K562 (cell line): ENCODE measurements at regions not wholly inside any gene's neighbourhood (a gene's known extent, or its start where the extent isn't known, plus 50 kb on each side); places are given as distances from the start of the nearest gene placed in this dataset.

Experiments
- ATAC-seq: fragments of 200-7000 bp; cut with Tn5 transposase; 3 replicates; pipeline ENCODE4 v1.9.1; 2020; ENCODE audit warnings: moderate library complexity
- BruUV-seq: library from RNA; stranded (reverse); fragments of 400-500 nt; replicated peaks from 2 replicates; lab custom pipeline; 2021; lab: Mats Ljungman, UMichigan
- CTCF ChIA-PET: fragments of 300-600 bp; formaldehyde crosslinking; extraction: SDS; loops from one replicate; lab custom pipeline; 2021; ENCODE audit warnings: low intra/inter-chr PET ratio; lab: Yijun Ruan, JAX
- POLR2A ChIA-PET: fragments of 300-600, 350-650 bp; sonication (Branson Sonifier 250); formaldehyde crosslinking; extraction: SDS; loops from one replicate; lab custom pipeline; 2021; ENCODE audit warnings: antibody characterized with exemption, inconsistent platforms; lab: Yijun Ruan, JAX
- DNase-seq, 4 experiments: peaks; one replicate each; pipeline versions ENCODE4 v3.0.0 to v3.0.0-alpha.2; 2011 to 2018; ENCODE audit warnings: low spot score in 3 of 4, mixed read lengths in 3 of 4; ENCODE audit errors: extremely low read depth in 1 of 4
- FAIRE-seq: peaks from 2 replicates; lab custom pipeline; 2011; peaks lifted over from hg19 to GRCh38; lab: Jason Lieb, UNC
- H2AFZ ChIP-seq: 2 replicates; pipeline ENCODE4 v1.6.0; 2011; ENCODE audit warnings: low read depth, low read length, control low read depth, inconsistent platforms
- H3K27ac ChIP-seq: fragments of 200-600 bp; 3 replicates; pipeline ENCODE4 v1.8.0; 2011; ENCODE audit warnings: low read depth, mild to moderate bottlenecking, control low read depth, inconsistent platforms, low read length, moderate library complexity, mixed read lengths; ENCODE audit errors: extremely low read depth
- H3K27me3 ChIP-seq, 2 experiments: fragments of 300-600 bp in 1 of 2; 2 replicates in 1 of 2; 3 replicates in 1 of 2; pipeline versions ENCODE4 v1.6.0 to v1.8.0; 2011; ENCODE audit warnings: inconsistent platforms in 2 of 2, low read length in 2 of 2, mild to moderate bottlenecking in 1 of 2, mixed read lengths in 1 of 2, moderate library complexity in 1 of 2; ENCODE audit not compliant: control insufficient read depth in 2 of 2, insufficient read depth in 2 of 2
- H3K36me3 ChIP-seq: fragments of 300-600 bp; 3 replicates; pipeline ENCODE4 v1.8.0; 2011; ENCODE audit warnings: mild to moderate bottlenecking, low read length, inconsistent platforms; ENCODE audit not compliant: control insufficient read depth, insufficient read depth
- H3K4me1 ChIP-seq, 2 experiments: fragments of 200-600 bp in 1 of 2; replicated peaks in 1 of 2; 2 replicates in 1 of 2; 3 replicates in 1 of 2; pipeline versions ENCODE4 v1.5.1 to v1.8.0; 2011; ENCODE audit warnings: inconsistent platforms in 2 of 2, low read length in 2 of 2, mild to moderate bottlenecking in 1 of 2, mixed read lengths in 1 of 2, moderate library complexity in 1 of 2; ENCODE audit not compliant: control insufficient read depth in 2 of 2, insufficient read depth in 2 of 2
- H3K4me2 ChIP-seq: 2 replicates; pipeline ENCODE4 v1.6.1; 2011; ENCODE audit warnings: low read length, control low read depth, inconsistent platforms, mixed read lengths; ENCODE audit not compliant: insufficient read depth
- H3K4me3 ChIP-seq: fragments of 200-600 bp; sonication (generic), shearing (Covaris generic); 2 replicates; pipeline ENCODE4 v1.5.1; 2016; ENCODE audit warnings: control low read depth, inconsistent platforms
- H3K79me2 ChIP-seq: fragments of 200-600 bp; 3 replicates; pipeline ENCODE4 v1.8.0; 2011; ENCODE audit warnings: low read length, inconsistent platforms; ENCODE audit not compliant: control insufficient read depth, insufficient read depth
- H3K9ac ChIP-seq, 2 experiments: 2 replicates each; pipeline versions ENCODE4 v1.6.0 to v1.6.1; 2011; ENCODE audit warnings: low read depth in 2 of 2, low read length in 2 of 2, control low read depth in 1 of 2, inconsistent platforms in 1 of 2, mild to moderate bottlenecking in 1 of 2, mixed read lengths in 1 of 2; ENCODE audit not compliant: insufficient read depth in 1 of 2
- H3K9me1 ChIP-seq: one replicate; pipeline ENCODE4 v1.6.0; 2011; ENCODE audit warnings: inconsistent platforms, mild to moderate bottlenecking, low read length, moderate library complexity; ENCODE audit not compliant: control insufficient read depth, insufficient read depth
- H3K9me3 ChIP-seq: replicated peaks from 2 replicates; pipeline ENCODE4 v1.5.1; 2011; ENCODE audit warnings: low read depth, low read length, inconsistent platforms; ENCODE audit not compliant: control insufficient read depth, insufficient read depth
- H4K20me1 ChIP-seq: replicated peaks from 2 replicates; pipeline ENCODE4 v1.6.1; 2011; ENCODE audit warnings: low read length, inconsistent platforms, mixed read lengths; ENCODE audit not compliant: control insufficient read depth, insufficient read depth
- ASH1L ChIP-seq: fragments of 450-650 bp; IDR thresholded peaks from 2 replicates; pipeline ENCODE4 v1.6.1; 2018; ENCODE audit warnings: borderline replicate concordance, mild to moderate bottlenecking, low read depth; ENCODE audit not compliant: partially characterized antibody
- BRD4 ChIP-seq: fragments of 200-600 bp; sonication (generic); IDR thresholded peaks from 2 replicates; pipeline ENCODE4 v1.6.1; 2017; ENCODE audit warnings: inconsistent platforms
- GATAD2B ChIP-seq: fragments of 450-650 bp; IDR thresholded peaks from 2 replicates; pipeline ENCODE4 v1.6.1; 2017; ENCODE audit warnings: mild to moderate bottlenecking, borderline replicate concordance
- HMGN3 ChIP-seq: IDR thresholded peaks from 2 replicates; pipeline ENCODE4 v1.6.1; 2011; ENCODE audit warnings: borderline replicate concordance, low read depth, mild to moderate bottlenecking, mixed read lengths, low read length; ENCODE audit not compliant: insufficient read length; ENCODE audit errors: extremely low read depth
- PRPF4 ChIP-seq: fragments of 200-400 bp; formaldehyde crosslinking; IDR thresholded peaks from one replicate; pipeline ENCODE4 v1.6.1; 2017; ENCODE audit warnings: low read length, low read depth, mild to moderate bottlenecking; ENCODE audit not compliant: insufficient read depth, poor library complexity, severe bottlenecking
- WGBS: fragments of 100-300 bp; shearing (Covaris generic); methylation state at CpG from one replicate; pipeline ENCODE4 v1.1.6; 2016; ENCODE audit warnings: low coverage, mixed read lengths; ENCODE audit not compliant: insufficient coverage; ENCODE audit errors: missing lambda C conversion rate; 5-methylcytosine and 5-hydroxymethylcytosine counted together
- in situ Hi-C: fragments of 300-500 bp; cut with MboI; formaldehyde crosslinking; loops from 4 replicates; pipeline ENCODE4 v1.15.0; 2018; ENCODE audit warnings: inconsistent platforms, mixed read lengths
- intact Hi-C: fragments of 100-400 bp; cut with micrococcal nuclease; formaldehyde crosslinking; loops from 2 replicates; pipeline ENCODE4 v1.14.2; 2022
- TF ChIP-seq, protein P1 (sequence below): fragments of 450-650 bp; IDR thresholded peaks from 2 replicates; pipeline ENCODE4 v1.6.1; 2016
- TF ChIP-seq, protein P2 (sequence below): sonication (generic); formaldehyde crosslinking; IDR thresholded peaks from 2 replicates; pipeline ENCODE4 v1.8.1; 2023; ENCODE audit warnings: mild to moderate bottlenecking, missing genetic modification reagents
- TF ChIP-seq, protein P3 (sequence below): fragments of 450-650 bp; formaldehyde crosslinking; IDR thresholded peaks from 2 replicates; pipeline ENCODE4 v1.4.0; 2020; ENCODE audit warnings: mild to moderate bottlenecking
- TF ChIP-seq, protein P4 (sequence below), 2 experiments: fragments of 450-650 bp; formaldehyde crosslinking in 1 of 2; IDR thresholded peaks; 2 replicates each; pipeline versions ENCODE4 v1.4.0 to v1.6.1; 2014 to 2020; ENCODE audit warnings: mild to moderate bottlenecking in 2 of 2, borderline replicate concordance in 1 of 2, low read depth in 1 of 2

DNA sequence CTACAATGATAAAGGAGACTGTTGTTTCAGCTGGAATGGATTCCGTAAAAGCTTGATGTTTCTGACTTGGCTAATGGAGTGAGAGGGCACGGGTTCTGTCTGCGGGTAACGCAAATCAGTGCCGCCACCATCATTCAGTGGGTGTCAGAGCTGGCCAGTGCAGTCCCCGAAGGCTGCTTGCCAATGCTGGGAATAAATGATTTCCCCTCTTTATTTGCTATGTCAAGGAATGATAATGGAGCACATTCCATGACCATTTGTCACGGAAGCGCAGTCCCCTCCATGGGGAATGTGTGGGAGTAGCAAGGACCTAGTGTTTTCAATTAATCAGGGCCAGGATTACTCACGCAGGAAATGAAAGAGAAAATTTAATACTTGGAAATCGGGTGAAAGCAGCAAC, 899.3 kb downstream of the UQCRFS1 start:
- H3K79me2 ChIP-seq = no peaks in the 10 kb centered on the region
- ATAC-seq = no peak
- no peak for DNase-seq
- no peak overlapping the region for H3K9ac ChIP-seq
- 1% methylated on average over 10 of the region's 10 CpGs for WGBS
- POLR2A ChIA-PET = no interaction called here
- no peaks in the 10 kb centered on the region for H4K20me1 ChIP-seq
- H3K9me1 ChIP-seq = no peaks in the 10 kb centered on the region
- H3K4me1 ChIP-seq = no peaks in the 10 kb centered on the region
- H3K4me3 ChIP-seq = no peak overlapping the region
- no peak for FAIRE-seq
- H3K4me2 ChIP-seq = no peak overlapping the region
- intact Hi-C loops = no loop called here
- H3K9me3 ChIP-seq = no peaks in the 10 kb centered on the region
- in situ Hi-C loops = no loop called here
- BruUV-seq = no TSS peak
- no peaks in the 10 kb centered on the region for H3K27me3 ChIP-seq
- no peak overlapping the region for H3K27ac ChIP-seq
- CTCF ChIA-PET = no interaction called here
- no peak overlapping the region for H2AFZ ChIP-seq
- no peaks in the 10 kb centered on the region for H3K36me3 ChIP-seq
- TF ChIP-seq, protein P1, sequence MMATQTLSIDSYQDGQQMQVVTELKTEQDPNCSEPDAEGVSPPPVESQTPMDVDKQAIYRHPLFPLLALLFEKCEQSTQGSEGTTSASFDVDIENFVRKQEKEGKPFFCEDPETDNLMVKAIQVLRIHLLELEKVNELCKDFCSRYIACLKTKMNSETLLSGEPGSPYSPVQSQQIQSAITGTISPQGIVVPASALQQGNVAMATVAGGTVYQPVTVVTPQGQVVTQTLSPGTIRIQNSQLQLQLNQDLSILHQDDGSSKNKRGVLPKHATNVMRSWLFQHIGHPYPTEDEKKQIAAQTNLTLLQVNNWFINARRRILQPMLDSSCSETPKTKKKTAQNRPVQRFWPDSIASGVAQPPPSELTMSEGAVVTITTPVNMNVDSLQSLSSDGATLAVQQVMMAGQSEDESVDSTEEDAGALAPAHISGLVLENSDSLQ = no peak
- TF ChIP-seq HMGN3 = no peak
- no peak for TF ChIP-seq PRPF4
- TF ChIP-seq, protein P2, sequence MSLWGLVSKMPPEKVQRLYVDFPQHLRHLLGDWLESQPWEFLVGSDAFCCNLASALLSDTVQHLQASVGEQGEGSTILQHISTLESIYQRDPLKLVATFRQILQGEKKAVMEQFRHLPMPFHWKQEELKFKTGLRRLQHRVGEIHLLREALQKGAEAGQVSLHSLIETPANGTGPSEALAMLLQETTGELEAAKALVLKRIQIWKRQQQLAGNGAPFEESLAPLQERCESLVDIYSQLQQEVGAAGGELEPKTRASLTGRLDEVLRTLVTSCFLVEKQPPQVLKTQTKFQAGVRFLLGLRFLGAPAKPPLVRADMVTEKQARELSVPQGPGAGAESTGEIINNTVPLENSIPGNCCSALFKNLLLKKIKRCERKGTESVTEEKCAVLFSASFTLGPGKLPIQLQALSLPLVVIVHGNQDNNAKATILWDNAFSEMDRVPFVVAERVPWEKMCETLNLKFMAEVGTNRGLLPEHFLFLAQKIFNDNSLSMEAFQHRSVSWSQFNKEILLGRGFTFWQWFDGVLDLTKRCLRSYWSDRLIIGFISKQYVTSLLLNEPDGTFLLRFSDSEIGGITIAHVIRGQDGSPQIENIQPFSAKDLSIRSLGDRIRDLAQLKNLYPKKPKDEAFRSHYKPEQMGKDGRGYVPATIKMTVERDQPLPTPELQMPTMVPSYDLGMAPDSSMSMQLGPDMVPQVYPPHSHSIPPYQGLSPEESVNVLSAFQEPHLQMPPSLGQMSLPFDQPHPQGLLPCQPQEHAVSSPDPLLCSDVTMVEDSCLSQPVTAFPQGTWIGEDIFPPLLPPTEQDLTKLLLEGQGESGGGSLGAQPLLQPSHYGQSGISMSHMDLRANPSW (CRISPR knock-in tag) = no peak
- no peak for TF ChIP-seq GATAD2B
- TF ChIP-seq, protein P3, sequence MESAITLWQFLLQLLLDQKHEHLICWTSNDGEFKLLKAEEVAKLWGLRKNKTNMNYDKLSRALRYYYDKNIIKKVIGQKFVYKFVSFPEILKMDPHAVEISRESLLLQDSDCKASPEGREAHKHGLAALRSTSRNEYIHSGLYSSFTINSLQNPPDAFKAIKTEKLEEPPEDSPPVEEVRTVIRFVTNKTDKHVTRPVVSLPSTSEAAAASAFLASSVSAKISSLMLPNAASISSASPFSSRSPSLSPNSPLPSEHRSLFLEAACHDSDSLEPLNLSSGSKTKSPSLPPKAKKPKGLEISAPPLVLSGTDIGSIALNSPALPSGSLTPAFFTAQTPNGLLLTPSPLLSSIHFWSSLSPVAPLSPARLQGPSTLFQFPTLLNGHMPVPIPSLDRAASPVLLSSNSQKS (CRISPR knock-in tag) = no peak
- no peak for TF ChIP-seq ASH1L
- TF ChIP-seq, protein P4, sequence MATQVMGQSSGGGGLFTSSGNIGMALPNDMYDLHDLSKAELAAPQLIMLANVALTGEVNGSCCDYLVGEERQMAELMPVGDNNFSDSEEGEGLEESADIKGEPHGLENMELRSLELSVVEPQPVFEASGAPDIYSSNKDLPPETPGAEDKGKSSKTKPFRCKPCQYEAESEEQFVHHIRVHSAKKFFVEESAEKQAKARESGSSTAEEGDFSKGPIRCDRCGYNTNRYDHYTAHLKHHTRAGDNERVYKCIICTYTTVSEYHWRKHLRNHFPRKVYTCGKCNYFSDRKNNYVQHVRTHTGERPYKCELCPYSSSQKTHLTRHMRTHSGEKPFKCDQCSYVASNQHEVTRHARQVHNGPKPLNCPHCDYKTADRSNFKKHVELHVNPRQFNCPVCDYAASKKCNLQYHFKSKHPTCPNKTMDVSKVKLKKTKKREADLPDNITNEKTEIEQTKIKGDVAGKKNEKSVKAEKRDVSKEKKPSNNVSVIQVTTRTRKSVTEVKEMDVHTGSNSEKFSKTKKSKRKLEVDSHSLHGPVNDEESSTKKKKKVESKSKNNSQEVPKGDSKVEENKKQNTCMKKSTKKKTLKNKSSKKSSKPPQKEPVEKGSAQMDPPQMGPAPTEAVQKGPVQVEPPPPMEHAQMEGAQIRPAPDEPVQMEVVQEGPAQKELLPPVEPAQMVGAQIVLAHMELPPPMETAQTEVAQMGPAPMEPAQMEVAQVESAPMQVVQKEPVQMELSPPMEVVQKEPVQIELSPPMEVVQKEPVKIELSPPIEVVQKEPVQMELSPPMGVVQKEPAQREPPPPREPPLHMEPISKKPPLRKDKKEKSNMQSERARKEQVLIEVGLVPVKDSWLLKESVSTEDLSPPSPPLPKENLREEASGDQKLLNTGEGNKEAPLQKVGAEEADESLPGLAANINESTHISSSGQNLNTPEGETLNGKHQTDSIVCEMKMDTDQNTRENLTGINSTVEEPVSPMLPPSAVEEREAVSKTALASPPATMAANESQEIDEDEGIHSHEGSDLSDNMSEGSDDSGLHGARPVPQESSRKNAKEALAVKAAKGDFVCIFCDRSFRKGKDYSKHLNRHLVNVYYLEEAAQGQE (IDR thresholded peaks at IDR 0.05; ENCODE audit: borderline replicate concordance) = no peak
- TF ChIP-seq, protein P4 (CRISPR knock-in tag; IDR thresholded peaks at IDR 0.05; ENCODE audit: low read depth) = no peak
- no peak for TF ChIP-seq BRD4
